PC-9 (cell line): ENCODE measurements at regions not wholly inside any gene's neighbourhood (a gene's known extent, or its start where the extent isn't known, plus 50 kb on each side); places are given as distances from the start of the nearest gene placed in this dataset.

Experiments used
- BruUV-seq: library from RNA; stranded (reverse); fragments of 400-500 nt; replicated peaks from 2 replicates; lab custom pipeline; 2021; lab: Mats Ljungman, UMichigan
- CTCF ChIA-PET: fragments of 300-600 bp; sonication (Branson Sonifier 250); formaldehyde crosslinking; loops from one replicate; lab custom pipeline; 2022; ENCODE audit warnings: antibody characterized with exemption; lab: Charles Lee
- POLR2A ChIA-PET: fragments of 300-600 bp; sonication (Branson Sonifier 250); formaldehyde crosslinking; loops from one replicate; lab custom pipeline; 2022; ENCODE audit warnings: antibody characterized with exemption; ENCODE audit not compliant: unreplicated experiment; lab: Charles Lee
- DNase-seq, 2 experiments: peaks; one replicate each; pipeline versions ENCODE4 v3.0.0 to v3.0.0-alpha.2; 2015 to 2022; ENCODE audit warnings: mixed read lengths in 1 of 2
- H2AFZ ChIP-seq: fragments of 200-600 bp; sonication (generic); 2 replicates; pipeline ENCODE4 v1.8.1; 2017; ENCODE audit warnings: antibody characterized with exemption
- H3F3A ChIP-seq: fragments of 200-600 bp; sonication (generic); 2 replicates; pipeline ENCODE4 v1.8.1; 2017; ENCODE audit warnings: antibody characterized with exemption, mild to moderate bottlenecking, low read depth; ENCODE audit not compliant: insufficient read depth
- H3K27ac ChIP-seq: fragments of 200-600 bp; sonication (generic); 2 replicates; pipeline ENCODE4 v1.6.1; 2016; ENCODE audit warnings: mixed run types
- H3K27me3 ChIP-seq: fragments of 200-600 bp; sonication (generic); 2 replicates; pipeline ENCODE4 v1.6.1; 2016; ENCODE audit warnings: low read depth, mixed run types; ENCODE audit not compliant: insufficient read depth
- H3K36me3 ChIP-seq: fragments of 200-600 bp; sonication (generic); 2 replicates; pipeline ENCODE4 v1.6.1; 2016; ENCODE audit warnings: low read depth, mixed run types
- H3K4me1 ChIP-seq: fragments of 200-600 bp; sonication (generic); replicated peaks from 2 replicates; pipeline ENCODE4 v1.6.1; 2016; ENCODE audit warnings: mixed run types; ENCODE audit not compliant: insufficient read depth
- H3K4me2 ChIP-seq: fragments of 200-600 bp; sonication (generic); 2 replicates; pipeline ENCODE4 v1.6.1; 2017; ENCODE audit warnings: mixed run types
- H3K4me3 ChIP-seq: fragments of 200-600 bp; sonication (generic); 2 replicates; pipeline ENCODE4 v1.6.1; 2016; ENCODE audit warnings: mixed run types
- H3K79me2 ChIP-seq: fragments of 200-600 bp; sonication (generic); 2 replicates; pipeline ENCODE4 v1.6.1; 2017; ENCODE audit warnings: low read depth, mixed run types
- H3K9me2 ChIP-seq: fragments of 200-600 bp; sonication (generic); 2 replicates; pipeline ENCODE4 v1.8.1; 2017; ENCODE audit warnings: mild to moderate bottlenecking; ENCODE audit not compliant: insufficient read depth
- H3K9me3 ChIP-seq: fragments of 200-600 bp; sonication (generic); 2 replicates; pipeline ENCODE4 v1.8.1; 2016; ENCODE audit warnings: low read depth; ENCODE audit not compliant: insufficient read depth
- H4K20me1 ChIP-seq: fragments of 200-600 bp; sonication (generic); 2 replicates; pipeline ENCODE4 v1.8.1; 2017; ENCODE audit not compliant: insufficient read depth
- CTCF ChIP-seq: fragments of 200-600 bp; sonication (generic); conservative IDR thresholded peaks from 2 replicates; pipeline ENCODE4 v1.6.1; 2017; ENCODE audit warnings: mixed run types, antibody characterized with exemption, mild to moderate bottlenecking, moderate library complexity
- EZH2 ChIP-seq: fragments of 200-600 bp; sonication (generic); IDR thresholded peaks from 2 replicates; pipeline ENCODE4 v1.8.0; 2017; ENCODE audit warnings: antibody characterized with exemption, low read depth
- intact Hi-C: fragments of 100-400 bp; cut with micrococcal nuclease; formaldehyde crosslinking; loops from one replicate; pipeline ENCODE4 v1.10.0; 2022; ENCODE audit not compliant: unreplicated experiment

GRCh38 chr4:167419468-167420140 lies 185.3 kb upstream of the SPOCK3 start:
- H3K79me2 ChIP-seq = no peaks in the 10 kb centered on the region
- ChIA-PET POLR2A (interaction anchor here (0.6 kb wide), 1 partner anchor 455 kb away, joined by 3 read pairs; no protein-coding TSS in a partner anchor), CTCF (no interaction called here)
- no peaks in the 10 kb centered on the region for H3K9me2 ChIP-seq
- no peaks in the 10 kb centered on the region for H3K36me3 ChIP-seq
- H3K9me3 ChIP-seq = no peaks in the 10 kb centered on the region
- no peak for DNase-seq
- TF ChIP-seq EZH2 (no peak), CTCF (no peak)
- intact Hi-C loops = no loop called here
- H3K27me3 ChIP-seq = no peaks in the 10 kb centered on the region
- H4K20me1 ChIP-seq = no peaks in the 10 kb centered on the region
- no peaks in the 10 kb centered on the region for H3K4me1 ChIP-seq
- no peaks in the 10 kb centered on the region for H3F3A ChIP-seq
- no peak overlapping the region for H2AFZ ChIP-seq
- H3K27ac ChIP-seq = no peak overlapping the region
- no peak overlapping the region for H3K4me3 ChIP-seq
- BruUV-seq = no TSS peak
- no peak overlapping the region for H3K4me2 ChIP-seq

GRCh38 chr4:167421201-167421600 lies 186.9 kb upstream of the SPOCK3 start:
- Histone ChIP-seq H3K9me2 (no peaks in the 10 kb centered on the region), H3F3A (no peaks in the 10 kb centered on the region), H3K27ac (no peak overlapping the region), H3K4me3 (no peak overlapping the region), H3K36me3 (no peaks in the 10 kb centered on the region), H4K20me1 (no peaks in the 10 kb centered on the region), H3K27me3 (no peaks in the 10 kb centered on the region), H3K4me2 (no peak overlapping the region), H3K79me2 (no peaks in the 10 kb centered on the region), H3K4me1 (no peaks in the 10 kb centered on the region), H2AFZ (no peak overlapping the region), H3K9me3 (no peaks in the 10 kb centered on the region)
- no peak for TF ChIP-seq CTCF
- intact Hi-C loops = no loop called here
- no peak for DNase-seq
- POLR2A ChIA-PET = no interaction called here
- CTCF ChIA-PET = no interaction called here
- BruUV-seq = no TSS peak

- Histone ChIP-seq H3K79me2 (no peaks in the 10 kb centered on the region), H4K20me1 (no peaks in the 10 kb centered on the region), H3K9me3 (no peaks in the 10 kb centered on the region), H3K9me2 (no peaks in the 10 kb centered on the region), H2AFZ (no peak overlapping the region), H3F3A (no peaks in the 10 kb centered on the region), H3K4me2 (no peak overlapping the region), H3K27ac (no peak overlapping the region), H3K4me3 (no peak overlapping the region), H3K4me1 (no peaks in the 10 kb centered on the region), H3K36me3 (no peaks in the 10 kb centered on the region), H3K27me3 (no peaks in the 10 kb centered on the region)
- BruUV-seq = no TSS peak
- no peak for DNase-seq
- POLR2A ChIA-PET = no interaction called here
- no peak for TF ChIP-seq CTCF
- no peak for TF ChIP-seq EZH2
- CTCF ChIA-PET = no interaction called here
- intact Hi-C loops = no loop called here
Measured at GRCh38 chr4:167424341-167425256, 190.3 kb upstream of the SPOCK3 start.
